H1 (cell line): ENCODE measurements at regions not wholly inside any gene's neighbourhood (a gene's known extent, or its start where the extent isn't known, plus 50 kb on each side); places are given as distances from the start of the nearest gene placed in this dataset.

Source experiments
- BCL11A ChIP-seq, 2 experiments: IDR thresholded peaks; one replicate each; pipeline ENCODE4 v1.6.1; 2011; ENCODE audit warnings: low read depth in 2 of 2, low read length in 2 of 2, mild to moderate bottlenecking in 2 of 2
- KDM1A ChIP-seq: fragments of 200-600, 300-600 bp; sonication (generic); IDR thresholded peaks from 2 replicates; pipeline ENCODE4 v1.7.1; 2016; ENCODE audit warnings: mild to moderate bottlenecking, low read length, borderline replicate concordance
- NRF1 ChIP-seq: IDR thresholded peaks from 2 replicates; pipeline ENCODE4 v1.6.1; 2011; ENCODE audit warnings: mild to moderate bottlenecking, low read depth, low read length, improper control_type of control experiment

- TF ChIP-seq BCL11A (IDR thresholded peaks at IDR 0.05; ENCODE audit: low read depth in 2 of 2, low read length in 2 of 2) (no peak), NRF1 (no peak), KDM1A (no peak)
- TF ChIP-seq, all 59 proteins: peak for 0
Observed at GRCh38 chr16:54632322-54633220, 298.1 kb upstream of the IRX5 start (continued).
